GM21786 (cell line): ENCODE measurements at regions not wholly inside any gene's neighbourhood (a gene's known extent, or its start where the extent isn't known, plus 50 kb on each side); places are given as distances from the start of the nearest gene placed in this dataset.
A peak's percentile ranks its signal among the peaks of the same experiment; 100 is the strongest.
"Not testable (repeated sequence)": the region's sequence is repeated elsewhere in the genome, so short reads cannot be mapped to it uniquely, and the experiment has no call there.

Experiments
- ATAC-seq: cut with Tn5 transposase; IDR thresholded peaks from one replicate; pipeline ENCODE4 v1.9.1; 2021; ENCODE audit not compliant: unreplicated experiment

DNA sequence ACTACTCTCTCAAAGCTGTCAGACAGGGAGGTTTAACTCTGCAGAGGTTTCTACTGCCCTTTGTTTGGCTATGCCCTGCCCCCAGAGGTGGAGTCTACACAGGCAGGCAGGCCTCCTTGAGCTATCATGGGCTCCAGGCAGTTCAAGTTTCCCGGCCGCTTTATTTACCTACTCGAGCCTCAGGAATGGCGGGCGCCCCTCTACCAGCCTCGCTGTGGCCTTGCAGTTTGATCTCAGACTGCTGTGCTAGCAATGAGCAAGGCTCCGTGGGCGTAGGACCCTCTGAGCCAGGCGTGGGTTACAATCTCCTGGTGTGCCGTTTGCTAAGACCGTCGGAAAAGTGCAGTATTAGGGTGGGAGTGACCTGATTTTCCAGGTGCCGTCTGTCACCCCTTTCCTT lies 124.3 kb downstream of the PTCHD1 start:
- ATAC-seq: not testable (repeated sequence)

DNA sequence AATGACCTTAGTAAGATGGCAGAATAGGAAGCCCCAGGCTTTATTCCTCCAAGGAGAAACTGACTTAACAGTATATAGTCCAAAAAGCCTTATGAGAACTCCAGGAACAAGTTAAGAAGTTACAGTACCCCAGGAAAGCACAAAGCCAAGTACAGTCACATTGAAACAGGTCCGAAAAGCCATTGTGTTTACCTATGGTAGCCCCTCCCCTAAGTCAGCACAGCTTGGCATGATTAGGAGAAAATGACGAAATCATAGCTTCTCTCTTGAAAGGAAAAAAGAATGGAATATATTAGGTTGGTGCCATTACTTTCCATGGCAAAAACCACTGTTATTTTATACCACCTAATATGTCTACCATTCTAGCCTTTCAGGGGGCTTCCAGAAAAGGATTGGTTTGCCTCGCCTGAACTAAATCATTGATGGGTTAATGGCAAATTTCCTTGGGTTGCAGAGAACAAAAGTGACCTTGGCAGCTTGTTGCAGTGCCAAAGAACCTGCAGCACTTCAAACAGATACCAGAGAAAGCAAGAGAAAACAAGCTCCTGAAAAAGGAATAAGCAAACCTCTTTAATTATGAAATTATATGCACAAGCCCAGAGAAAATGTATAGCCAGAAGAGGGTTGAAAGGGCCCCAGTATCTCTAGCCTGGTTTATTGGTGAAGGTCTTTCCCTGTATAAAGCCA lies 130.6 kb downstream of the PTCHD1 start:
- ATAC-seq: no peak

DNA sequence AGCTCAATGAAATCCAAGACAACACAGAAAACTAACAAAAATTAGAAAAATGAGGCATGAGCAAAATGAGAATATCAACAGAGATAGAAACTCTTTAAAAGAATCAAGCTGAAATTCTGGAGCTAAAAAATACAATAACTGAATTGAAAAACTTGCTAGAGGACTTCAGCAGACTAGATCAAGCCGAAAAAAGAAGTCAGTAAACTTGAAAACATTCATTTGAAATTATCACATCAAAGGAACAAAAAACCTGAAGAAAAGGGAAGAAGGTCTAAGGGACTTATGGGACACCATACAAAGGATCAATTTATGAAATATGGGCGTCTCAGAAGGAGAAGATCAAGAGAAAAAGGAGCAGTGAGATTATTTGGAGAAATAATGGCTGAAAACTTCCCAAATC lies 131.3 kb downstream of the PTCHD1 start:
- ATAC-seq: no peak

DNA sequence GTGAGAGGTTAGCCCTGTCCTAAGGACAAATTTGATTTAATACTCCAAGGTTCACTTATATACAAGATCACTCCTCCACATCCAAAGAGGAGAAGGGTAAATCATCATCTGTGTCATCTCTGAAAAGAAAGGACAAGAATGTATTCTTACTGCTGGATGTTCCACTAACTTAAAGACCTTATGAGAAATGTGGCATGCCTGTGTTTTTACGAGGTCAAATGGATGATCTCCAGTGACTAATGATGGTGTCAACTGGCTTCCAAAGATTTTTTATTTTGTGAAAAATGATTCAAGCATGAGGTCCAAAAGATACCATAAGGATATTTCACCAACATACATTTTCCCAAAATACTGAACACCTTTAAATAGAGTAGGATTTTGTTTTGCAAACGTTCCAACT lies 143.4 kb downstream of the PTCHD1 start:
- no peak for ATAC-seq

DNA sequence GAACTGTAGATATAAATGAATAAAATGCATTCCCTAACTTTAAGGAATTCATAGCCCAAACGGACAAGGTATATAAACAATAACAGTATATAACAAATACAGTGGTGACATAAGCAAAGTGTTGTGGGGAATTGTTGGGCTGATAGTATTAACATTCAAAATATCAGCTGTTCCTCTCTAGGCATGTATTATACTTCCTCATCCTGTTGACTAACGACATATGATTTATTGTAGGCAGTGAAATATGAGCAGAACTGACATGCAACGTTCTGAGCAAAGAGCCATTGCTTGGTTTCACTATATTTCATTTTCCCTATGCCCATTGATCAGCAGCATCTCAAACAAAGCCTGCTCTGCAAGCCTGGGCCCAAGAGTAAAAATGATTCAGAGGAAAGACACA lies 143.9 kb downstream of the PTCHD1 start:
- ATAC-seq: no peak

DNA sequence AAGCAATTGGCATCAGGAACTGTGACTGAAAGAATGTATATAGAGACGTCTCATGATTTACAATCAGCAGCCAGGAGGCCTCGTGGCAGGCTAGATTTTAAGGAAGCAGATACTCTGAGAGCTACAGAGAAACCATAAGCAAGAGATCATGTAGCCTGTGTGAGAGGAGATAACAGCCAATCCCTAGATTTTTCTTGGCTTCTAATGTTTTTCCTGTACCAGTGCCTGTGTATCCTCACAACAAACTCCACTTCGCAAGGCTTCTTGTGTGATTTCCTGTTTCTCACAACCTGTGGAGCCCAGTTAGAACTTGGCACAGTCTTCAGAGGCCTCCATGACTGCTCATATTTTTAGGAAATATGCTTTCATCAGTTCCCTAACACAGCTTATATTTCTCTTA lies 147.9 kb downstream of the PTCHD1 start:
- ATAC-seq: no peak

DNA sequence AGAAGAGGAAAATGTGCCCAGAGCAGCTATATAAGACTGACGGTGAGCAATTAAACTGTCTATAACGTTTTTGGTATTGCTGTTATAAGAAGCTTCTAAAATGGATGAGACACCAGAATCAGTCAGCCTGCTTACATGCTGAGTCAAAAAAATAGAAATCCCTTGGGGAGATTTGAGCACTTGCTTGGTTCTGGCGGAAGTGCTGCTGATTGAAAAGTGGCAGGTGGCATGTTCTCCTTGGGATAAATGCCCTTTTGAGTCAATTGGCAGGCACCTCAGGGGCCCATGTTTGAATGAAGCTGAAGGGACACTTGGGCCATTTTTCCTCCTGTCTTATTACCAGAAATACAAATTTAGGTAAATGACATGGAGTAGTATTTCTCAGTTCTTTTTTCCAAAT lies 148.7 kb downstream of the PTCHD1 start:
- ATAC-seq: no peak

DNA sequence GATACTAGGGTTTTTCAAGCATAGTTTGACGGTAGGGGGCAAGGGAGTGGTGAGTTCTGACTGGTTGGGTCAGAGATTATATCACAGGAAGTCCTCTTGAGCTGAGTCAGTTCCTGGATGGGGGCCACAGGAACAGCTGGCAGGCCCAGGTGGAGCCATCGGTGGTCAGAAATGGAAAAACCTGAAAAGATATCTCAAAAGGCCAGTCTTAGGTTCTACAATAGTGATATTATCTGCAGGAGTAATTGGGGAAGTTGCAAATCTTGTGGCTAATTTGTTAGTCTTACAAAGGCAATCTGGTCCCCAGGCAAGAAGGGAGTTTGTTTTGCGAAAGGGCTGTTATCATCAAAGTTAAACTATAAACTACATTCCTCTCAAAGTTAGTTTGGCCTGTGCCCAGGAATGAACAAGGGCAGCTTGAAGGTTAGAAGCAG lies 159.3 kb downstream of the PTCHD1 start:
- peak; percentile 67 for ATAC-seq

DNA sequence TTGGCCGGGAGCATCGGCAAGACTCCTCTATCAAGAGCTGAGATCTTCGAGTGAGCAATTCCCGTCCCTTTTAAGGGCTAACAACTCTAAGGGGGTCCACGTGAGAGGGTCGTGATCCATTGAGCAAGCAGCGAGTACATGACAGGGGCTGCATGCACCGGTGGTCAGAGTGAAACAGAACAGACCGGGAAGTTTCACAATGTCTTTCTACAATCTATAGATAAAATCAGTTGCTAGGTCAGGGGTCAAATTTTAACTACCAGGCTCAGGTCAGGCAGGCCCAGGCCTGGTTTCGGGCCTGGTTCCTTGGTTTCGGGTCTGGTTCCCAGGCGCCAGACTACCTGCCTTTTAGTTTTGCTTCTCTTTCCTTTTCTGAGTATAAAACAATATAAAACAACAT lies 160.1 kb downstream of the PTCHD1 start:
- ATAC-seq: no peak

DNA sequence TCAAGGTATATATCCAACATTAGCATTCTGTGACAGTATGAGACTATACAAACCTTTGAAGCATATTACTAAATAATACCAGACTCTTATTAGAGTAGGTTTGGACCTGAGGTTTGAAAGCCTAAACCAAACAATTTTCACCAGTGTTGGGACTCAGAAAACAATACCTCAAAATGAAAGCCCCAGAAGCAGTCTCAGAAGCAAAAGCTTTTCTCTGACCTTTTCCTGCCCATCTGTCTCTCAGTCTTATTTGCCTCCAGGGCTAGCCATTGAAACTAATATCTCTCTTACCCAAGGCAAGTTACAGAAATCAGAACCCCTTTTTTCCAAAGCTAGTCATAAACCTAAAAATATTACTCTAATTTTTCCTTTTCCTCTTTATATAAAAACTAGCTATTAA lies 163.3 kb downstream of the PTCHD1 start:
- no peak for ATAC-seq

DNA sequence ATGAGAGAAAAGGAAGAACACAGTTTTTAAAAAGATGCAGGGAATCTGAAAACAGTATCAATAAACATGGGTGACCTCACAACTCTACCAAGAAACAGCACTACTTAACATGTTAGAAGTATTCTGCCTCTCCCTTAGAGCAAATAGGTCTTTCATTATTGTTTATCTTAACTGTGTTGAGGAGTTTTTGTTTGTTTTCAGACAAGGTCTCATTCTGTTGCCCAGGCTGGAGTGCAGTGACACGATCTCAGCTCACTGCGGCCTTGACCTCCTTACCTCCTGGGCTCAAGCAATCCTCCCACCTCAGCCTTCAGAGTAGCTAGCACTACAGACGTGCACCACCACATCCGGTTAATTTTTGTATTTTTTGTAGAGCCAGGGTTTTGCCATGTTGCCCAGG lies 165.3 kb upstream of the PRDX4 start:
- no peak for ATAC-seq

DNA sequence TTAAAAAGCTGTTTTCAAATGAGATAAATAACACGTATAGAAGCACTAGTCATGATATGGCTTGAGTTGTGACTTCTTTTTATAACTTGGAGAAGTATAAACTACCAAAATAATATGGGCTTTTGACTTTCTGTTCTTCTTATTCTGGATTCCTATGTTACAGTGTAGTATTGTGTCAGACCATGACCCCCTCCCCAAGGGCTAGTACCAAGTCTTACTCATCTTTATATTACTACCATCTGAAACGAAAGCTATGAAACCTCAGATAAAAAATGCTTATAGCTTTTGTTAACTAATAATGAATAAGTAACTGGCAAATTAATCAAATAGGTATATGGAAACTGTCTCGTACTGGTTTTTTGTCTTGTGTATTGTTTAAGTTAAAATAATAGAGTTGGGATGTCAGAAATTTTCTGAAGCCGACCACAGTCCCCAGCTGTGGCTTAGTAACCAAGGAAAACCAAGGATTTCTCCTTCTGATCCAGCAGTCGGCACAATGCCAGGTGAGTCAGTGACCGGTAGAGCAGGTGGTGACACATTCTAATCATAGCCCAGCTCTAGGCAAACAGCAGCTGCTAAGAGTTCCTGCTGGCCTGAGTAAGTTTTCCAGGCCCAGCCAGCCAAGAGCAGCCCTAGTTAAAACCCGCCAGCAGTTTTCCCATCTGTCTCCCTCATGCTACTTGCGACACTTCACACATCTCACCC lies 163.3 kb upstream of the PRDX4 start:
- ATAC-seq: no peak

DNA sequence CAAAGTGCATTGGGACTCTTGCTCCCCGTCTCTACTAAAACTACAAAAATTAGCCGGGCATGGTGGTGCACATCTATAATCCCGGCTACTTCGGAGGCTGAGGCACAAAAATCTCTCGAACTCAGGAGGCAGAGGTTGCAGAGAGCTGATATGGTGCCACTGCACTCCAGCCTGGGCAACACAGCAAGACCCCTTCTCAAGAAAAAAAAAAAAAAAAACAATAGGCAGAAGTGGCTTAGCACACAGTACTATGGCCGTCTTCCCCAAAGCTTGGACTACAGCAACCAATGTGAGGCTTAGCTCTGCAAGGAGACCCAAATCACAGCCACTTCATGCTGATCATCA lies 162.8 kb upstream of the PRDX4 start:
- ATAC-seq: no peak

DNA sequence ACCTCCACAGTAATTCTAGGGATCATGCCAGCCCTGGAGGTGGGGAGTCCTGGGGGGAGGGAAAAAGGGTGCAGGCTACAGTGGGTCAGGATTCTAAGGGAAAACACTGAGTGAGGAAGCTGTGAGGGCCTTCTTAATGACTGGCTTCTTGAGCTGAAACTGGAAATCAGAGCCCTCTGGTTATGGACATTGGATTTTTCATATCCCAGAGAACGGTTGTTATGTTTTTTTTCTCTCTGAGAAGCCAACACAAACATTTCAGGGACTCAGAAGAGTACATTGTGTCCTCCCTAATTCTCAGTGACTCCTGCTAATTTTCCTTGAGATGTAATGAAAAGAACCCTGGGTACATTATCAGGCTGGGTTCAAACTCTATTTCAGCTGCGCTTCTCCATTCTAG lies 162.4 kb upstream of the PRDX4 start:
- no peak for ATAC-seq

DNA sequence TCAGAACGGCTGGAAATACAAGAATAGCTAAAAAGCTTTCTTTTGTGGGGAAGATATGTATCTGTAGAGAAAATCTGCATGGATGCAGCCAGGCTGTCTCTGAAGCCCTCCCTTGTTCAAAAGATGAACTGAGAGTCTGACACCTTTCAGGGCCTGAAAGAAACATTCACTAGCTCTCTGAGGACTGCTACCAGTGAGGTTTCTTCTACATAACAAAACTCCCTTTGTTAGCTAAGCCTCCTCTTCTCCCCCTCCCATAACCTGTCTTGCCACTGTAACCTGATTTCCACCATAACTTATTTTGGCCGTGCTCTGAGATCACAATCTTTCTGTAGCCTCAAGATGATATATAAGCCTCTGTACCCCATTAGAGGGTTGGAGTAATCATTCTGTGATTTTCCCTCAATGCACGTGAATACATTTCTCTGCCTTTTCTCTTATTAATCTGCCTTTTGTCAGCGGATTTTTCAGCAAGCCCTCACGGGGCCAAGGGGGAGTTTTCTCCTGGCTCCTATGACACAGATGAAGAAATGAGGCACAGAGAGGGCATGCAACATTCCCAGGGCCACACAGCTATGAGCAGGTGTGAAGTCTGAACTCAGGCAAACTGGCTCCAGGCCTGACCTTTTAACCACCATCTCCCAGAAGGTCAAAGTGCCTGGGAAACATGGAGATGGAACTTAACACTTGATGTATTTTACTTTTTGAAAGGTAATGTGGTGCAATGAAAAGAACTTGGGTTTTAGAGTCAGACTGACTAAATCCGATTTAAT lies 161.6 kb upstream of the PRDX4 start:
- peak; percentile 59 for ATAC-seq

DNA sequence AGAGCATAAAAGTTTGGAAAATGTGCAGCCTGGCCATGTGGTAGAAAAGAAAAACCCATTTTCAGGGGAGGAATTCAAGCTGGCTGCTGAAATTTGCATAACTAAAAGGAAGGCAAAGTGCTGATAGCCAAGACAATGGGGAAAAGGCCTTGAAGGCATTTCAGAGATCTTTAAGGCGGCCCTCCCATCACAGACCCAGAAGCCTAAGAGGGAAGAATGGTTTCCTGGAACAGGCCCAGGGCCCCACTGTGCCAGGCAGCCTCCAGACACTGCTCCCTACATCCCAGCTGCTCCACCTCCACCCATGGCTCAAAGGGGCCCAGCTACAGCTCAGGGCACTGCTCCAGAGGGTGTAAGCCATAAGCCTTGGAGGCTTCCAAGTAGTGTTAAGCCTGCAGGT lies 158.0 kb upstream of the PRDX4 start:
- ATAC-seq: no peak

DNA sequence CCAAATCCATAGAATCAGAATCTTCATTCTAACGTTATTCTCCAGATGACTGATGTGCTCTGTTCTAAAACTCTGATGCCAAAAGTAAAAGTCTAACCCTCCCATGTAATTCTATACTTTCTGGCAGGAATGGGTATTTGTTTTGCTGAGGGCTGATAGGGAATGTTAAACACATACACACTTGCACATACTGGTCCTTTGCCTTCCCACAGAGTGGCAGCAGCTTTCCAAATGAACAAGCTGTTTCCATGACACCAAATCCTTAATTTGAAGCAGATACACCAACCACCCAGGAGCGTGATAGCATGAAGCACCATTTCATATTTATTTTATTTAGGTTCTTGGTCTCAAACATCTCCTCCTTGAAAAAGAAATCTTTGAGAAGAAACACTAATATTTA lies 155.5 kb upstream of the PRDX4 start:
- no peak for ATAC-seq

DNA sequence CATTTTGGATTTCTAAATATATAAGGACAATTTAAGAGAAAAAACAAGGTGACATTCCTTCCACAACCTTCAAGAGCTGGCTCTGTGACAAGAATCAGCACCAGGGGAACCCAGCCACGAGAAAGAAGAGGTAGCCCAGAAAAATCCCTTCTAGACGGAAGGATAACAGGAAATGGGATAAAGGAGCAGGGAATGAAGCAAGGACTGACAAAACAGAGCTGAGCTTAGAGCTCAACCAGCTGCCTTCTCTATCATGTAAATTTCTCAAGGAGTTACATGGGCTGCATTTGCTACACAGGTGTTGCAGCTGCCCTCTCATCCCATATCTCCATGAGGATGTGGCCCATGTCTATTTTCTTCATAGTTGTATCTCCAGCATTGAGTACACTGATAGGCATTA lies 154.2 kb upstream of the PRDX4 start:
- ATAC-seq: no peak

DNA sequence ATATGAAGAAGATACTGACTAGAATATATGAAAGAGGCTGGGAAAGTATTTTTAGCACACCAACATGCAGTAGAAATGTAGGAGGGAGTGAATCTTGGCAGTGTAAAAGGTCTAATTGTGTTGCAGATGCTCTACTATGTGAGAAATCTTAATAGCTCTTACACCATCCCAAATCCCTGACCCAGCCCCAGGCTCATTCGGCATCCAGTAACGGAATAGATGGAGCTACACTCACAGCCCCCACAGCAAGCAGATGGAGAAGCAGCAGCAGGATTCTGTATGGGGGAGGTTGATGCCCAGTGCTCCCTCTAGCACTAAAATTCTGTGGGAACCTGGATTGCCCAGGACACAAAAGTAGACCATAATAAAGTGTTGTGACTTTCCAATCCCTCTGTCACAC lies 153.2 kb upstream of the PRDX4 start:
- no peak for ATAC-seq

DNA sequence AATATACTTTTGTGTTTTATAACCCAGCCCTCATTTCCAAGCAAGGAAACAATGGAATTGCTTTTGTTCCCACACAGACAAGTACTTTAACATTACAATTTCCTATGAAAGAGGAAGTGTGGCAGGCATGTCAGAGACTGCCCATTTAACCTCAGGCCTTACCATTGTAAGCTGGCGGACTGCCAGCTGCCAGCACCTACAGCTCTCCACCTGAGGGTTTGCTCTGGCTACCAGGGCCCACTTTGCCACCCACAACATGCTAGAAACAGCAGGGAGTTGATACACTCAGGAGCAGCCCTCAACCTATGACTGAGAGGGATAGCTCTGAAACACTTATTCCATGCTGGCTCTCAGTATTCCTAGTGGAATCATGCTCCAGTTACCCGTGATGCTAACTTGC lies 152.3 kb upstream of the PRDX4 start:
- ATAC-seq: peak; percentile 52

DNA sequence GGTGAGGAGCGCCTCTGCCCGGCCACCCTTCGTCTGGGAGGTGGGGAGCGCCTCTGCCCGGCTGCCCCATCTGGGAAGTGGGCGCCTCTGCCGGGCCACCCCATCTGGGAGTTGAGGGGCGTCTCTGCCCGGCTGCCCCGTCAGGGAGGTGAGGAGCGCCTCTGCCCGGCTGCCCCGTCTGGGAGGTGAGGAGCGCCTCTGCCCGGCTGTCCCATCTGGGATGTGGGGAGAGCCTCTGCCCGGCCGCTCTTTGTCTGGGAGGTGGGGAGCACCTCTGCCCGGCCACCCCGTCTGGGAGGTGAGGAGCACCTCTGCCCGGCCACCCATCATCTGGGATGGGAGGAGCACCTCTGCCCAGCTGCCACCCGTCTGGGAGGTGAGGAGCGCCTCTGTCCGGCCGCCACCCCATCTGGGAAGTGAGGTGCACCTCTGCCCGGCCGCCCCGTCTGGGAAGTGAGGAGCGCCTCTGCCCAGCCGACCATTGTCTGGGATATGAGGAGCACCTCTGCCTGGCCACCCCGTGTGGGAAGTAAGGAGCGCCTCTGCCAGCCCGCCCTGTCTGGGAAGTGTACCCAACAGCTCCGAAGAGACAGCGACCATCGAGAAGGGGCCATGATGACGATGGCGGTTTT lies 144.2 kb upstream of the PRDX4 start:
- not testable (repeated sequence) for ATAC-seq

DNA sequence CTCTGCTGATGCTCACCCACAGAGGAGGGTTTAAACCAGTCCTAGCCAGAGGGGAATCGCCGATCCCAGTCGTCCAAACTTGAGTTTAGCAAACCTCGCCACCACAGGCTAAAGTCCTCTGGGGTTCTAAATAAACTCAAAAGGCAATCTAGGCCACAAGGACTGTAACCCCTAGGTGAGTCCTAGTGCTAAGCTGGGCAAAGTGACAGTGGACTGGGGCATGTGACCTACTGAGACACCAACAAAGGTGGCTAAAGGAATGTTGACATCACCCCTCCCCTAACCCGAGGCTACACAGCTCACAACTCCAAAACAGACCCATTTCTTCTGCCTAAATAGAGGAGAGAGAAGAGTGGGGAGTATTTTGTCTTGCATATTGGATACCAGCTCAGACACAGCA lies 142.8 kb upstream of the PRDX4 start:
- no peak for ATAC-seq
